GM18517 (cell line): ENCODE measurements at regions not wholly inside any gene's neighbourhood (a gene's known extent, or its start where the extent isn't known, plus 50 kb on each side); places are given as distances from the start of the nearest gene placed in this dataset.
"Not testable (repeated sequence)": the region's sequence is repeated elsewhere in the genome, so short reads cannot be mapped to it uniquely, and the experiment has no call there.

ENCODE experiments used
- ATAC-seq: cut with Tn5 transposase; IDR thresholded peaks from one replicate; pipeline ENCODE4 v1.9.1; 2021; ENCODE audit warnings: mild to moderate bottlenecking, moderate library complexity; ENCODE audit not compliant: unreplicated experiment

- no peak for ATAC-seq
Observed at GRCh38 chr14:37711831-37712475, 116.5 kb downstream of the TTC6 start.

GRCh38 chr14:37712476-37712860 is 117.0 kb downstream of the TTC6 start:
- ATAC-seq, result not testable (repeated sequence)

- no peak for ATAC-seq
Observed at GRCh38 chr14:37712976-37713431, 117.6 kb downstream of the TTC6 start.

- no peak for ATAC-seq
Observed at GRCh38 chr14:37720131-37720530, 124.7 kb downstream of the TTC6 start.

GRCh38 chr14:37721976-37722659 is 126.7 kb downstream of the TTC6 start:
- ATAC-seq, result no peak

GRCh38 chr14:37723515-37723914 is 128.1 kb downstream of the TTC6 start:
- no peak for ATAC-seq

- no peak for ATAC-seq
Observed at GRCh38 chr14:37726708-37727107, 131.3 kb downstream of the TTC6 start.

GRCh38 chr14:37729218-37729617 is 133.8 kb downstream of the TTC6 start:
- no peak for ATAC-seq

- ATAC-seq, result no peak
Observed at GRCh38 chr14:37731094-37731493, 135.7 kb downstream of the TTC6 start.

- no peak for ATAC-seq
Observed at GRCh38 chr14:37745657-37746056, 150.2 kb downstream of the TTC6 start.

- ATAC-seq, result no peak
Observed at GRCh38 chr14:37746140-37746832, 150.9 kb downstream of the TTC6 start.

- no peak for ATAC-seq
Observed at GRCh38 chr14:37753459-37753858, 158.0 kb downstream of the TTC6 start.

- not testable (repeated sequence) for ATAC-seq
Observed at GRCh38 chr14:37760275-37760674, 164.8 kb downstream of the TTC6 start.

GRCh38 chr14:37763266-37763665 is 167.8 kb downstream of the TTC6 start:
- ATAC-seq, result no peak

GRCh38 chr14:37772283-37772682 is 176.9 kb downstream of the TTC6 start:
- ATAC-seq, result not testable (repeated sequence)

- ATAC-seq, result no peak
Observed at GRCh38 chr14:37776791-37777499, 181.5 kb downstream of the TTC6 start.

GRCh38 chr14:37778135-37778943 is 182.9 kb downstream of the TTC6 start:
- no peak for ATAC-seq

GRCh38 chr14:37779480-37779879 is 184.1 kb downstream of the TTC6 start:
- ATAC-seq, result no peak

GRCh38 chr14:37780731-37781130 is 185.3 kb downstream of the TTC6 start:
- not testable (repeated sequence) for ATAC-seq

GRCh38 chr14:37784203-37784826 is 188.9 kb downstream of the TTC6 start:
- not testable (repeated sequence) for ATAC-seq
